Uterus (tissue), 3 donors: ENCODE measurements at regions not wholly inside any gene's neighbourhood (a gene's known extent, or its start where the extent isn't known, plus 50 kb on each side); places are given as distances from the start of the nearest gene placed in this dataset.

Experiments
- DNase-seq, 2 donors: peaks; one replicate each; pipeline ENCODE4 v3.0.0-alpha.2; 2019 to 2020
- H3K27ac ChIP-seq, 2 donors: fragments of 200-600 bp; sonication (generic); 1 replicate in 1 of 2; 2 replicates in 1 of 2; pipeline ENCODE4 v1.5.1; 2016 to 2018
- H3K27me3 ChIP-seq, 2 donors: fragments of 200-600 bp; sonication (generic); one replicate each; pipeline ENCODE4 v1.5.1; 2018 to 2019; ENCODE audit warnings: control low read depth in 1 of 2
- H3K36me3 ChIP-seq, 2 donors: fragments of 200-600 bp; sonication (generic); one replicate each; pipeline ENCODE4 v1.5.1; 2019; ENCODE audit warnings: control low read depth in 1 of 2
- H3K4me1 ChIP-seq, 2 donors: fragments of 200-600 bp; sonication (generic); one replicate each; pipeline ENCODE4 v1.5.1; 2018 to 2019; ENCODE audit warnings: control low read depth in 1 of 2
- H3K4me3 ChIP-seq, 2 donors: fragments of 200-600 bp; sonication (generic); 1 replicate in 1 of 2; 2 replicates in 1 of 2; pipeline ENCODE4 v1.5.1; 2018 to 2019; ENCODE audit warnings: mild to moderate bottlenecking in 1 of 2
- H3K9me3 ChIP-seq, 2 donors: fragments of 200-600 bp; sonication (generic); one replicate each; pipeline ENCODE4 v1.5.1; 2019; ENCODE audit warnings: control low read depth in 1 of 2
- POLR2A ChIP-seq, 2 donors: fragments of 450-650 bp; IDR thresholded peaks; one replicate each; pipeline ENCODE4 v1.6.1; 2016; ENCODE audit warnings: antibody characterized with exemption in 2 of 2, mild to moderate bottlenecking in 1 of 2, moderate library complexity in 1 of 2
- intact Hi-C: fragments of 100-400 bp; cut with DNase I; formaldehyde crosslinking; loops from one replicate; pipeline ENCODE4 v1.15.1; 2023; ENCODE audit warnings: low total_unique reads
- TF ChIP-seq, protein P1 (sequence below), 4 experiments: fragments of 200-600 bp in 2 of 4; fragments of 450-650 bp in 2 of 4; sonication (generic) in 2 of 4; IDR thresholded peaks; one replicate each; pipeline ENCODE4 v1.5.1; 2016 to 2019; ENCODE audit warnings: antibody characterized with exemption in 4 of 4, mild to moderate bottlenecking in 2 of 4, moderate library complexity in 1 of 4
- donor health status: DM: yes; HTN: yes; CAD: no.

DNA sequence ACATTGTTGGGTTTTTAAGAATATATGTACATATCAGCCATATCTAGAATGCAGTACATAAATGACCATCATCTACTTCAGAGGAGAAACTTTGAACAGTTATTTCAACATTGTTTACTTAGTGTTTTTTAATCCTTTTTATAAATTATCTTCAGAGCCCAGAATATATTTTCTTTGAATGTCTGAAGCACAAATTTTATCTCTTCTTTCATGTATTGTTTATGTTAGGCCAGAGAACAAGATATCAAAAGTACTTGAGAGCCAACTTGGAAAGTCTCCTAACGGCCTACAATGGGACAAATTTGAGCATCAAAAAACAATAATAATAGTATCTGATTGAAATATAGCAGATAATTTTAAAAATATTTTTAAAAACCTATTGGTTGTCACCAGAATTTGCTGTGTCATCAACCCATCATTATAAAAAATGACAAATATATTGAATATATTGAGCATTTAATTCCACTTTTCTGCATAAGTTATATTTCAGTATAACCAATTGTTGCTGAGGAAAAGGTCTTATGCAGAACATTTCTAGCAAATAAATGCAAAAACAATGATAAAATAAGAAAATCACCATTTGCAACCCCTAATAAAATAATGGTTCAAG is 67.5 kb upstream of the CCNG1 start:
- H3K4me3 ChIP-seq, result no peak overlapping the region
- no peak overlapping the region for H3K27ac ChIP-seq
- no peaks in the 10 kb centered on the region for H3K4me1 ChIP-seq
- H3K9me3 ChIP-seq, result no peaks in the 10 kb centered on the region
- intact Hi-C loops, result no loop called here
- no peaks in the 10 kb centered on the region for H3K36me3 ChIP-seq
- TF ChIP-seq POLR2A (IDR thresholded peaks at IDR 0.05), result no peak
- TF ChIP-seq, protein P1, sequence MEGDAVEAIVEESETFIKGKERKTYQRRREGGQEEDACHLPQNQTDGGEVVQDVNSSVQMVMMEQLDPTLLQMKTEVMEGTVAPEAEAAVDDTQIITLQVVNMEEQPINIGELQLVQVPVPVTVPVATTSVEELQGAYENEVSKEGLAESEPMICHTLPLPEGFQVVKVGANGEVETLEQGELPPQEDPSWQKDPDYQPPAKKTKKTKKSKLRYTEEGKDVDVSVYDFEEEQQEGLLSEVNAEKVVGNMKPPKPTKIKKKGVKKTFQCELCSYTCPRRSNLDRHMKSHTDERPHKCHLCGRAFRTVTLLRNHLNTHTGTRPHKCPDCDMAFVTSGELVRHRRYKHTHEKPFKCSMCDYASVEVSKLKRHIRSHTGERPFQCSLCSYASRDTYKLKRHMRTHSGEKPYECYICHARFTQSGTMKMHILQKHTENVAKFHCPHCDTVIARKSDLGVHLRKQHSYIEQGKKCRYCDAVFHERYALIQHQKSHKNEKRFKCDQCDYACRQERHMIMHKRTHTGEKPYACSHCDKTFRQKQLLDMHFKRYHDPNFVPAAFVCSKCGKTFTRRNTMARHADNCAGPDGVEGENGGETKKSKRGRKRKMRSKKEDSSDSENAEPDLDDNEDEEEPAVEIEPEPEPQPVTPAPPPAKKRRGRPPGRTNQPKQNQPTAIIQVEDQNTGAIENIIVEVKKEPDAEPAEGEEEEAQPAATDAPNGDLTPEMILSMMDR (IDR thresholded peaks at IDR 0.05), result no peak
- no peaks in the 10 kb centered on the region for H3K27me3 ChIP-seq
- no peak for DNase-seq

DNA sequence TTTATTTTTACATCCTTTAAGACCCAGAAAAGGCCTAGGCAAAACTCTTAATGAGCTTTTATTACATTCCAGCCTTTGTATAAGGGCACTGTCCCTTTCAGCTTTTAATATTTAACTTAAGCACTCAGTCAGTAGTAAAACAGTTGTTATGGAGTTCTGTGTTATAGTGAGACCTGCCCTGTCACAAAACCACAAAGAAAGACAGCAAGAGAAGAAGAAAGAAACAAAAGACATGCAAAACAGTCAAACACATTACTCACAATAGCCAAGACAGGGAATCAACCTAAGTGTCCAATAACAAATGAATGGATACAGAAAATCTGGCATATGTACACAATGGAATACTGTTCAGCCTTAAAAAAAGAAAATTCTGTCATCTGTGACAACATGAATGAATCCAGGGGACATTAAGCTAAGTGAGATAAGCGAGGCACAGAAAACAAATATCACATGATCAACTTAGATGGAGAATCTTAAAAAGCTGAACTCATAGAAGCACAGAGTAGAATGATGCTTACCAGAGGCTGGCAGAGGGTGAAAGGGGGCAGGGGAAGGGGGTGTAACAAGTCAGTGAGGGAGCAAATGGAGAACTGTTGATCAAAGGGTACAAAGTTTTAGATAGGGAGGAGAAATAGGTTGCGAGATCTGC is 63.8 kb upstream of the CCNG1 start:
- Histone ChIP-seq H3K4me3 (no peak overlapping the region), H3K27ac (no peak overlapping the region), H3K9me3 (no peaks in the 10 kb centered on the region), H3K4me1 (no peaks in the 10 kb centered on the region), H3K27me3 (no peaks in the 10 kb centered on the region), H3K36me3 (no peaks in the 10 kb centered on the region)
- TF ChIP-seq POLR2A (IDR thresholded peaks at IDR 0.05), result no peak
- TF ChIP-seq, protein P1 (IDR thresholded peaks at IDR 0.05), result no peak
- intact Hi-C loops, result no loop called here
- no peak for DNase-seq

GRCh38 chr5:163377982-163378381 is 59.4 kb upstream of the CCNG1 start:
- Histone ChIP-seq H3K36me3 (no peaks in the 10 kb centered on the region), H3K4me3 (no peak overlapping the region), H3K4me1 (no peaks in the 10 kb centered on the region), H3K27me3 (no peaks in the 10 kb centered on the region), H3K27ac (no peak overlapping the region), H3K9me3 (no peaks in the 10 kb centered on the region)
- no peak for TF ChIP-seq POLR2A (IDR thresholded peaks at IDR 0.05)
- TF ChIP-seq, protein P1 (IDR thresholded peaks at IDR 0.05), result no peak
- DNase-seq, result no peak
- intact Hi-C loops, result no loop called here

DNA sequence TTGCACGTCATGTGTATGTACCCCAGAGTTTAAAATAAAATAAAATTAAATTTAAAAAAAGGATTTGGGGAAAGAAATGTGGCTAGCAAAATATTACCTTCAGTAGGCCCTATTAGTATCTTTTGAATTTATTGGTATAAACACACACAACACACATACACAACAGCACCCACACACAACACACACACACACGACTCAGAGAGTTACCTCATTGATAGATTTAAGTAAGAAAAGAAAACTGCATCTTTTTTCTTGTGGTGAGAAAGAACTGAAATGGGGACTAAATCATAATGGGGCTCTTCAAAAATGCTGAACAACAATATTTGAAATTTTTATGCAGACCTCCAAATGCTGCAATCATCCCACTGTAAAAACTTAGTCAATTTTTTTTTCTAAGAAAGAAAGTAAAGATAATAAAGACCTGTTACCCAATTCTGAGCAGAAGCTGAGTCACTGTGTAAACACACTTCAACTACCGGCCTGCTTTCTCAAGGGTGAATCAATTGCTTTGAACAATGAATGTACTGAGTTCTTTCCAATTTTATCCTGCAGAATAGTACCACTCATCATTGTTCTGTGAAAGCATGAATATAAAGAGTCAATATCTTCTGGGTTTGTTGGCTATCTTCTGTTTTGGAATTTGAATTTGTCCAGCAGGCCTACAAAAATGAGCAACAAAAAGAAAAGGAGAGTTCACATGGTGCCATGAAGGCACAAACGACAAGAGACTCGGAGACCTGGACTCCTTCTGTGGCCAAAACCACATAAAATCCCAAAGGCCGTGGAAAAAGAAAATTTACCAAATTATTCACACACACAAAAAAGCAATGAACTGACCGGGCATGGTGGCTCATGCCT is 57.9 kb upstream of the CCNG1 start:
- no peaks in the 10 kb centered on the region for H3K9me3 ChIP-seq
- no peaks in the 10 kb centered on the region for H3K27me3 ChIP-seq
- H3K27ac ChIP-seq, result no peak overlapping the region
- no peaks in the 10 kb centered on the region for H3K4me1 ChIP-seq
- intact Hi-C loops, result no loop called here
- TF ChIP-seq, protein P1 (IDR thresholded peaks at IDR 0.05), result no peak
- no peak for TF ChIP-seq POLR2A (IDR thresholded peaks at IDR 0.05)
- H3K36me3 ChIP-seq, result no peaks in the 10 kb centered on the region
- no peak overlapping the region for H3K4me3 ChIP-seq
- no peak for DNase-seq

DNA sequence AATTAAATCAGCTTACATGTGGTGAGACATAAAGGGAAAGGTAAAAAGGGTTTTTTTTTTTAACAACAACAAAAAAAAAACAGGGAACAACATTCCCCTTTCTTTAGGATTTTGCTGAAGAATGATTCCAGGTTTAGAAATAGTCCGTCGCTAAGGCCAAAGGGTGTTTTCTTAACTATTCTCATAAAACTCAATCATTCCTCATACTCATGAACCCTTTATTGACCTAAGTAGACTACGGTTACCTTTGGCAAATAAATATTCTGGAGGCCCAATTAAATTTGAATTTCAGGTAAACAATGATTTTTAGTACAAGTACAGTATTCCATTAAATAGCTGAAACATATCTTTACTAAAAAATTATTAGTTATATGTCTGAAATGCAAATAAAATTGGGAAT is 55.6 kb upstream of the CCNG1 start:
- Histone ChIP-seq H3K36me3 (no peaks in the 10 kb centered on the region), H3K4me1 (no peaks in the 10 kb centered on the region), H3K4me3 (no peak overlapping the region), H3K9me3 (no peaks in the 10 kb centered on the region), H3K27ac (no peak overlapping the region), H3K27me3 (no peaks in the 10 kb centered on the region)
- intact Hi-C loops, result no loop called here
- TF ChIP-seq, protein P1 (IDR thresholded peaks at IDR 0.05), result no peak
- no peak for TF ChIP-seq POLR2A (IDR thresholded peaks at IDR 0.05)
- no peak for DNase-seq
